ENCODE measurements at regions not wholly inside any gene's neighbourhood (a gene's known extent, or its start where the extent isn't known, plus 50 kb on each side); places are given as distances from the start of the nearest gene placed in this dataset.
"Not testable (repeated sequence)": the region's sequence is repeated elsewhere in the genome, so short reads cannot be mapped to it uniquely, and the experiment has no call there.

GRCh38 chr3:106083207-106083606, 214.4 kb upstream of the CBLB start:
- no peak for DNase-seq

GRCh38 chr3:106083854-106084253, 215.0 kb upstream of the CBLB start:
- no peak for DNase-seq

GRCh38 chr3:106086038-106086437, 217.2 kb upstream of the CBLB start:
- DNase-seq: no peak

GRCh38 chr3:106086636-106087035, 217.8 kb upstream of the CBLB start:
- no peak for DNase-seq

- no peak for DNase-seq
These were observed 219.5 kb upstream of the CBLB start for GRCh38 chr3:106088304-106088703.

- DNase-seq: no peak
These were observed 220.1 kb upstream of the CBLB start for GRCh38 chr3:106088899-106089298.

- DNase-seq: no peak
These were observed 221.0 kb upstream of the CBLB start for GRCh38 chr3:106089806-106090205.

GRCh38 chr3:106092792-106093191, 224.0 kb upstream of the CBLB start:
- DNase-seq: no peak

- no peak for DNase-seq
These were observed 224.8 kb upstream of the CBLB start for GRCh38 chr3:106093616-106094015.

GRCh38 chr3:106097817-106098435, 229.1 kb upstream of the CBLB start:
- DNase-seq: no peak

GRCh38 chr3:106103383-106103782, 234.6 kb upstream of the CBLB start:
- no peak for DNase-seq

- no peak for DNase-seq
These were observed 235.3 kb upstream of the CBLB start for GRCh38 chr3:106104078-106104477.

GRCh38 chr3:106108925-106109324, 240.1 kb upstream of the CBLB start:
- no peak for DNase-seq

- not testable (repeated sequence) for DNase-seq
These were observed 243.7 kb upstream of the CBLB start for GRCh38 chr3:106112561-106112960.

GRCh38 chr3:106113747-106114146, 244.9 kb upstream of the CBLB start:
- no peak for DNase-seq

GRCh38 chr3:106114220-106114619, 245.4 kb upstream of the CBLB start:
- no peak for DNase-seq

- DNase-seq: no peak
These were observed 246.0 kb upstream of the CBLB start for GRCh38 chr3:106114848-106115247.

GRCh38 chr3:106115557-106115956, 246.7 kb upstream of the CBLB start:
- no peak for DNase-seq

- no peak for DNase-seq
These were observed 248.1 kb upstream of the CBLB start for GRCh38 chr3:106116733-106117489.

- DNase-seq: no peak
These were observed 248.7 kb upstream of the CBLB start for GRCh38 chr3:106117490-106117858.

GRCh38 chr3:106119614-106120082, 250.8 kb upstream of the CBLB start:
- DNase-seq: no peak

GRCh38 chr3:106120356-106120755, 251.5 kb upstream of the CBLB start:
- no peak for DNase-seq

- no peak for DNase-seq
These were observed 252.9 kb upstream of the CBLB start for GRCh38 chr3:106121491-106122289.

GRCh38 chr3:106124818-106125217, 256.0 kb upstream of the CBLB start:
- no peak for DNase-seq

Data from GF-D8 (cell line).